ENCODE measurements at regions not wholly inside any gene's neighbourhood (a gene's known extent, or its start where the extent isn't known, plus 50 kb on each side); places are given as distances from the start of the nearest gene placed in this dataset.

GRCh38 chr20:57801581-57801980, 91.8 kb upstream of the PMEPA1 start:
- no peak overlapping the region for H3K9ac ChIP-seq (ENCODE audit: control insufficient read depth, extremely low read depth, insufficient read depth, low read length)
- TF ChIP-seq CTCF (optimal IDR thresholded peaks at IDR 0.05 in 1 of 3, IDR thresholded peaks at IDR 0.05 in 1 of 3, conservative IDR thresholded peaks at IDR 0.05 in 1 of 3; ENCODE audit: extremely low read depth in 1 of 3, insufficient read depth in 2 of 3, low read length in 3 of 3): no peak
- DNase-seq (ENCODE audit: low read depth, low spot score) (no peak), FAIRE-seq (no peak)
- H2AFZ ChIP-seq (ENCODE audit: control insufficient read depth, low read length): no peak overlapping the region
- no peaks in the 10 kb centered on the region for H3K4me1 ChIP-seq (ENCODE audit: control insufficient read depth, extremely low read depth, insufficient read depth, low read length)
- H3K79me2 ChIP-seq (ENCODE audit: control insufficient read depth, insufficient read depth, low read length): no peaks in the 10 kb centered on the region
- no peaks in the 10 kb centered on the region for H4K20me1 ChIP-seq (ENCODE audit: control insufficient read depth, extremely low read depth, insufficient read depth, low read length)
- dilution Hi-C loops (cut with MboI; ENCODE audit: extremely low pct_ligation_motif_present, low sequenced_read_pairs): no loop called here
- no peaks in the 10 kb centered on the region for H3K9me1 ChIP-seq (ENCODE audit: control insufficient read depth, extremely low read depth, insufficient read depth, low read length)
- no peaks in the 10 kb centered on the region for H3K9me3 ChIP-seq (ENCODE audit: control insufficient read depth, low read depth, low read length)
- no peak overlapping the region for H3K27ac ChIP-seq (ENCODE audit: control insufficient read depth, insufficient read depth, low read length)
- H3K4me2 ChIP-seq (ENCODE audit: control insufficient read depth, extremely low read depth, insufficient read depth, low read depth, low read length): no peak overlapping the region
- no peak overlapping the region for H3K4me3 ChIP-seq (ENCODE audit: control insufficient read depth in 2 of 3, extremely low read depth in 1 of 3, insufficient read depth in 2 of 3, low read depth in 1 of 3, low read length in 3 of 3)
- H3K36me3 ChIP-seq (ENCODE audit: control insufficient read depth in 2 of 2, extremely low read depth in 1 of 2, insufficient read depth in 2 of 2, low read length in 2 of 2): no peaks in the 10 kb centered on the region
- peaks cover 55% of the 10 kb centered on the region for H3K27me3 ChIP-seq (ENCODE audit: control insufficient read depth, extremely low read depth, insufficient read depth, low read length)

- TF ChIP-seq CTCF (optimal IDR thresholded peaks at IDR 0.05 in 1 of 3, IDR thresholded peaks at IDR 0.05 in 1 of 3, conservative IDR thresholded peaks at IDR 0.05 in 1 of 3; ENCODE audit: extremely low read depth in 1 of 3, insufficient read depth in 2 of 3, low read length in 3 of 3): no peak
- TF ChIP-seq EZH2 (IDR thresholded peaks at IDR 0.05; ENCODE audit: low read length): no peak
- no peaks in the 10 kb centered on the region for H3K36me3 ChIP-seq (ENCODE audit: control insufficient read depth in 2 of 2, extremely low read depth in 1 of 2, insufficient read depth in 2 of 2, low read length in 2 of 2)
- dilution Hi-C loops (cut with MboI; ENCODE audit: extremely low pct_ligation_motif_present, low sequenced_read_pairs): no loop called here
- H3K9ac ChIP-seq (ENCODE audit: control insufficient read depth, extremely low read depth, insufficient read depth, low read length): no peak overlapping the region
- no peaks in the 10 kb centered on the region for H3K4me1 ChIP-seq (ENCODE audit: control insufficient read depth, extremely low read depth, insufficient read depth, low read length)
- FAIRE-seq: no peak
- peaks cover 49% of the 10 kb centered on the region for H3K27me3 ChIP-seq (ENCODE audit: control insufficient read depth, extremely low read depth, insufficient read depth, low read length)
- no peak overlapping the region for H3K27ac ChIP-seq (ENCODE audit: control insufficient read depth, insufficient read depth, low read length)
- H3K9me3 ChIP-seq (ENCODE audit: control insufficient read depth, low read depth, low read length): no peaks in the 10 kb centered on the region
- DNase-seq (ENCODE audit: low read depth, low spot score): no peak
- H3K79me2 ChIP-seq (ENCODE audit: control insufficient read depth, insufficient read depth, low read length): no peaks in the 10 kb centered on the region
- no peak overlapping the region for H3K4me3 ChIP-seq (ENCODE audit: control insufficient read depth in 2 of 3, extremely low read depth in 1 of 3, insufficient read depth in 2 of 3, low read depth in 1 of 3, low read length in 3 of 3)
- H3K4me2 ChIP-seq (ENCODE audit: control insufficient read depth, extremely low read depth, insufficient read depth, low read depth, low read length): no peak overlapping the region
- no peak overlapping the region for H2AFZ ChIP-seq (ENCODE audit: control insufficient read depth, low read length)
- no peaks in the 10 kb centered on the region for H3K9me1 ChIP-seq (ENCODE audit: control insufficient read depth, extremely low read depth, insufficient read depth, low read length)
- no peaks in the 10 kb centered on the region for H4K20me1 ChIP-seq (ENCODE audit: control insufficient read depth, extremely low read depth, insufficient read depth, low read length)
These were observed 91.1 kb upstream of the PMEPA1 start for GRCh38 chr20:57800791-57801430.
